ENCODE measurements at regions not wholly inside any gene's neighbourhood (a gene's known extent, or its start where the extent isn't known, plus 50 kb on each side); places are given as distances from the start of the nearest gene placed in this dataset.

GRCh38 chr18:4641771-4642368, 186.8 kb upstream of the DLGAP1 start:
- no peak for DNase-seq (ENCODE audit: low spot score in 2 of 2)
- Mint-ChIP-seq H3K27ac (no peak overlapping the region), H3K36me3 (no peaks in the 10 kb centered on the region), H3K9me3 (peaks cover 8 to 15% of the 10 kb centered on the region in 2 donors)
- no peak for ATAC-seq

GRCh38 chr18:4640349-4641012, 185.4 kb upstream of the DLGAP1 start:
- ATAC-seq, result no peak
- no peak overlapping the region for H3K27ac Mint-ChIP-seq

GRCh38 chr18:4639628-4640310, 184.7 kb upstream of the DLGAP1 start:
- Mint-ChIP-seq H3K36me3 (no peaks in the 10 kb centered on the region), H3K27ac (no peak overlapping the region), H3K9me3 (peaks cover 12% of the 10 kb centered on the region in 2 donors)
- ATAC-seq (no peak), DNase-seq (ENCODE audit: low spot score in 2 of 2) (no peak)

More at GRCh38 chr18:4640349-4641012, 185.4 kb upstream of the DLGAP1 start:
- DNase-seq (ENCODE audit: low spot score in 2 of 2), result no peak
- Mint-ChIP-seq H3K36me3 (no peaks in the 10 kb centered on the region), H3K9me3 (peaks cover 9 to 11% of the 10 kb centered on the region in 2 donors)

- Mint-ChIP-seq H3K27ac (no peak overlapping the region), H3K36me3 (no peaks in the 10 kb centered on the region), H3K9me3 (peaks cover 12 to 14% of the 10 kb centered on the region in 2 donors)
- ATAC-seq (no peak), DNase-seq (ENCODE audit: low spot score in 2 of 2) (no peak)
Observed at GRCh38 chr18:4638680-4639079, 183.6 kb upstream of the DLGAP1 start.

- DNase-seq (ENCODE audit: low spot score in 2 of 2), result no peak
- no peaks in the 10 kb centered on the region for H3K36me3 Mint-ChIP-seq
- ATAC-seq, result no peak
- peaks cover 12% of the 10 kb centered on the region in 2 donors for H3K9me3 Mint-ChIP-seq
- no peak overlapping the region for H3K27ac Mint-ChIP-seq
Observed at GRCh38 chr18:4637876-4638275, 182.8 kb upstream of the DLGAP1 start.

- no peak overlapping the region for H3K27ac Mint-ChIP-seq
- ATAC-seq, result no peak
- no peak for DNase-seq (ENCODE audit: low spot score in 2 of 2)
- peaks cover 0 to 5% of the 10 kb centered on the region in 2 donors for H3K36me3 Mint-ChIP-seq
- peaks cover 17 to 18% of the 10 kb centered on the region in 2 donors for H3K9me3 Mint-ChIP-seq
Observed at GRCh38 chr18:4636967-4637366, 181.9 kb upstream of the DLGAP1 start.

- Mint-ChIP-seq H3K36me3 (peaks cover 0 to 5% of the 10 kb centered on the region in 2 donors), H3K27ac (no peak overlapping the region), H3K9me3 (peaks cover 18 to 20% of the 10 kb centered on the region in 2 donors)
- ATAC-seq (no peak), DNase-seq (ENCODE audit: low spot score in 2 of 2) (no peak)
Observed at GRCh38 chr18:4631239-4631638, 176.1 kb upstream of the DLGAP1 start.

GRCh38 chr18:4605212-4605611, 150.1 kb upstream of the DLGAP1 start:
- ATAC-seq (no peak), DNase-seq (ENCODE audit: low spot score in 2 of 2) (no peak)
- H3K36me3 Mint-ChIP-seq, result no peaks in the 10 kb centered on the region
- H3K9me3 Mint-ChIP-seq, result peaks cover 15 to 16% of the 10 kb centered on the region in 2 donors
- H3K27ac Mint-ChIP-seq, result no peak overlapping the region

- DNase-seq (ENCODE audit: low spot score in 2 of 2), result no peak
- H3K36me3 Mint-ChIP-seq, result no peaks in the 10 kb centered on the region
- peaks cover 15 to 19% of the 10 kb centered on the region in 2 donors for H3K9me3 Mint-ChIP-seq
- no peak for ATAC-seq
- no peak overlapping the region for H3K27ac Mint-ChIP-seq
Observed at GRCh38 chr18:4603955-4604354, 148.8 kb upstream of the DLGAP1 start.

GRCh38 chr18:4599312-4599711, 144.2 kb upstream of the DLGAP1 start:
- no peak overlapping the region for H3K27ac Mint-ChIP-seq
- H3K9me3 Mint-ChIP-seq, result peaks cover 11 to 12% of the 10 kb centered on the region in 2 donors
- no peak for DNase-seq (ENCODE audit: low spot score in 2 of 2)
- ATAC-seq, result no peak
- no peaks in the 10 kb centered on the region for H3K36me3 Mint-ChIP-seq

GRCh38 chr18:4597301-4597700, 142.2 kb upstream of the DLGAP1 start:
- peaks cover 9 to 16% of the 10 kb centered on the region in 2 donors for H3K9me3 Mint-ChIP-seq
- DNase-seq (ENCODE audit: low spot score in 2 of 2) (no peak), ATAC-seq (no peak)
- H3K36me3 Mint-ChIP-seq, result no peaks in the 10 kb centered on the region
- no peak overlapping the region for H3K27ac Mint-ChIP-seq

GRCh38 chr18:4593895-4594294, 138.8 kb upstream of the DLGAP1 start:
- ATAC-seq (no peak), DNase-seq (ENCODE audit: low spot score in 2 of 2) (no peak)
- Mint-ChIP-seq H3K36me3 (no peaks in the 10 kb centered on the region), H3K27ac (no peak overlapping the region), H3K9me3 (peaks cover 0 to 5% of the 10 kb centered on the region in 2 donors)

- ATAC-seq, result no peak
- no peak for DNase-seq (ENCODE audit: low spot score in 2 of 2)
- no peak overlapping the region for H3K27ac Mint-ChIP-seq
- no peaks in the 10 kb centered on the region for H3K36me3 Mint-ChIP-seq
- H3K9me3 Mint-ChIP-seq, result peaks cover 0 to 5% of the 10 kb centered on the region in 2 donors
Observed at GRCh38 chr18:4593459-4593858, 138.4 kb upstream of the DLGAP1 start.

GRCh38 chr18:4589056-4589800, 134.1 kb upstream of the DLGAP1 start:
- no peak for DNase-seq (ENCODE audit: low spot score in 2 of 2)
- ATAC-seq, result no peak
- Mint-ChIP-seq H3K27ac (no peak overlapping the region), H3K36me3 (no peaks in the 10 kb centered on the region), H3K9me3 (peaks cover 0 to 7% of the 10 kb centered on the region in 2 donors)

- peaks cover 0 to 8% of the 10 kb centered on the region in 2 donors for H3K9me3 Mint-ChIP-seq
- DNase-seq (ENCODE audit: low spot score in 2 of 2), result no peak
- no peak overlapping the region for H3K27ac Mint-ChIP-seq
- ATAC-seq, result no peak
- H3K36me3 Mint-ChIP-seq, result no peaks in the 10 kb centered on the region
Observed at GRCh38 chr18:4587204-4587603, 132.1 kb upstream of the DLGAP1 start.

- Mint-ChIP-seq H3K27ac (no peak overlapping the region), H3K36me3 (no peaks in the 10 kb centered on the region), H3K9me3 (peaks cover 0 to 13% of the 10 kb centered on the region in 2 donors)
- ATAC-seq (no peak), DNase-seq (ENCODE audit: low spot score in 2 of 2) (no peak)
Observed at GRCh38 chr18:4586731-4587130, 131.6 kb upstream of the DLGAP1 start.

All from activated naive CD4-positive, alpha-beta T cell treated with anti-CD3 and anti-CD28 coated beads, Interleukin-2, amount 50 U/mL, for 72 hours (primary cell).